Umbilical cord (tissue), 1 donor: ENCODE measurements at regions not wholly inside any gene's neighbourhood (a gene's known extent, or its start where the extent isn't known, plus 50 kb on each side); places are given as distances from the start of the nearest gene placed in this dataset.
"Not testable (repeated sequence)": the region's sequence is repeated elsewhere in the genome, so short reads cannot be mapped to it uniquely, and the experiment has no call there.

Experiments
- DNase-seq: peaks from one replicate; pipeline ENCODE4 v3.0.0-alpha.2; 2015; ENCODE audit warnings: low spot score

- DNase-seq, result no peak
Observed at GRCh38 chr3:6746443-6746842, 114.5 kb upstream of the GRM7 start.

- DNase-seq, result no peak
Observed at GRCh38 chr3:6747017-6747416, 113.9 kb upstream of the GRM7 start.

- no peak for DNase-seq
Observed at GRCh38 chr3:6750782-6751181, 110.1 kb upstream of the GRM7 start.

GRCh38 chr3:6753536-6753935 is 107.4 kb upstream of the GRM7 start:
- DNase-seq, result no peak

GRCh38 chr3:6769532-6770396 is 91.2 kb upstream of the GRM7 start:
- DNase-seq, result not testable (repeated sequence)

- DNase-seq, result no peak
Observed at GRCh38 chr3:6770397-6770690, 90.6 kb upstream of the GRM7 start.

GRCh38 chr3:6771171-6771570 is 89.7 kb upstream of the GRM7 start:
- no peak for DNase-seq

- DNase-seq, result no peak
Observed at GRCh38 chr3:6779140-6779539, 81.8 kb upstream of the GRM7 start.

GRCh38 chr3:6781092-6781491 is 79.8 kb upstream of the GRM7 start:
- DNase-seq, result no peak

GRCh38 chr3:6785726-6786125 is 75.2 kb upstream of the GRM7 start:
- DNase-seq, result peak; percentile 31

GRCh38 chr3:6791161-6791560 is 69.8 kb upstream of the GRM7 start:
- DNase-seq, result peak; percentile 38

GRCh38 chr3:6799264-6799915 is 61.5 kb upstream of the GRM7 start:
- peak; percentile 16 for DNase-seq

GRCh38 chr3:6803619-6804018 is 57.3 kb upstream of the GRM7 start:
- DNase-seq, result no peak

GRCh38 chr3:6805236-6805635 is 55.7 kb upstream of the GRM7 start:
- DNase-seq, result no peak

- no peak for DNase-seq
Observed at GRCh38 chr3:6806991-6807390, 53.9 kb upstream of the GRM7 start.

- DNase-seq, result peak; percentile 7
Observed at GRCh38 chr3:6807967-6808588, 52.8 kb upstream of the GRM7 start.

- DNase-seq, result no peak
Observed at GRCh38 chr3:6809349-6809748, 51.6 kb upstream of the GRM7 start.
